Astrocyte (in vitro differentiated cells and primary cell): ENCODE measurements at regions not wholly inside any gene's neighbourhood (a gene's known extent, or its start where the extent isn't known, plus 50 kb on each side); places are given as distances from the start of the nearest gene placed in this dataset.

Source experiments
- CTCF ChIP-seq: IDR thresholded peaks from 2 replicates; pipeline ENCODE4 v1.5.1; 2011; ENCODE audit warnings: low read depth, mild to moderate bottlenecking, inconsistent platforms, low read length, moderate library complexity; ENCODE audit not compliant: insufficient read depth
- EZH2 ChIP-seq: IDR thresholded peaks from 2 replicates; pipeline ENCODE4 v1.6.1; 2012; ENCODE audit warnings: mild to moderate bottlenecking, low read length, inconsistent platforms; ENCODE audit not compliant: insufficient read depth

- TF ChIP-seq CTCF (no peak), EZH2 (no peak)
These were observed 161.1 kb upstream of the SNX19 start for GRCh38 chr11:131077340-131077739.
